Stomach (tissue), 4 donors: ENCODE measurements at regions not wholly inside any gene's neighbourhood (a gene's known extent, or its start where the extent isn't known, plus 50 kb on each side); places are given as distances from the start of the nearest gene placed in this dataset.

Experiments used
- EP300 ChIP-seq: sonication (generic); formaldehyde crosslinking; IDR thresholded peaks from one replicate; pipeline ENCODE4 v1.6.1; 2017; ENCODE audit warnings: antibody characterized with exemption
- POLR2AphosphoS5 ChIP-seq, 3 donors: sonication (generic); formaldehyde crosslinking; IDR thresholded peaks; one replicate each; pipeline ENCODE4 v1.6.1; 2016; ENCODE audit warnings: antibody characterized with exemption in 3 of 3
- TF ChIP-seq, protein P1 (sequence below), 7 experiments: fragments of 450-650 bp in 4 of 7; fragments of 200-600 bp in 3 of 7; sonication (generic) in 3 of 7; IDR thresholded peaks; one replicate each; pipeline ENCODE4 v1.5.1; 2016 to 2019; ENCODE audit warnings: antibody characterized with exemption in 7 of 7, control low read depth in 2 of 7, mild to moderate bottlenecking in 1 of 7

DNA sequence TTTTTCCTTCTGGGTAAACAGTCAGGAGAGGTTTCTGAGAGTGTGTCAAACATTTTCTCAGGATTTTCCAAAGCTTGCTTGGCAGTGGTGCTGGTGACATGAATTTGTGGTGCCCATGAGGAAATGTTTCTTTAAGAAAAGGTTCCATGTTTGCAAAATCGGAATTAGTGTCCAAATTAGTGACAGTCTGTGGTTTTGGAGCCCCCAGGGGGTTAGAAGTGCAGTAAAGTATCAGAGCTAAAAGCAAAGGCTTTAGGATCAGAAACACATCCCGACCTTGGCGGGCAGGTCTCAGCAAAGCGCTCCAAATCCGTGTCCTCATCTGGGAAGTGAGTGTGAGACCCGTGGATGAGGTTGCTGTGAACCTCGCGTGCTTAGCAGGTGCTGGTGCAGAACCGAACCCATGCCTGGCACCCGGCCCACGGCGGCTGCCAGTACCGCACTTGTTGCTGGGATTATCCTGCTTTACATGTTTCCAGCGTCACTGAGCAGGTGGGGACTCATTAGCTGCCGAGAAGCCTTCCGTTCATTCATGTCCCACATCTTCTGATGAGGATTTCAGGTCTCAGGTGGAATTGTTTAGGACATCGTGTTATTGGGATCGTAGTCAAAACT, 70.8 kb upstream of the COL5A1 start:
- TF ChIP-seq, protein P1, sequence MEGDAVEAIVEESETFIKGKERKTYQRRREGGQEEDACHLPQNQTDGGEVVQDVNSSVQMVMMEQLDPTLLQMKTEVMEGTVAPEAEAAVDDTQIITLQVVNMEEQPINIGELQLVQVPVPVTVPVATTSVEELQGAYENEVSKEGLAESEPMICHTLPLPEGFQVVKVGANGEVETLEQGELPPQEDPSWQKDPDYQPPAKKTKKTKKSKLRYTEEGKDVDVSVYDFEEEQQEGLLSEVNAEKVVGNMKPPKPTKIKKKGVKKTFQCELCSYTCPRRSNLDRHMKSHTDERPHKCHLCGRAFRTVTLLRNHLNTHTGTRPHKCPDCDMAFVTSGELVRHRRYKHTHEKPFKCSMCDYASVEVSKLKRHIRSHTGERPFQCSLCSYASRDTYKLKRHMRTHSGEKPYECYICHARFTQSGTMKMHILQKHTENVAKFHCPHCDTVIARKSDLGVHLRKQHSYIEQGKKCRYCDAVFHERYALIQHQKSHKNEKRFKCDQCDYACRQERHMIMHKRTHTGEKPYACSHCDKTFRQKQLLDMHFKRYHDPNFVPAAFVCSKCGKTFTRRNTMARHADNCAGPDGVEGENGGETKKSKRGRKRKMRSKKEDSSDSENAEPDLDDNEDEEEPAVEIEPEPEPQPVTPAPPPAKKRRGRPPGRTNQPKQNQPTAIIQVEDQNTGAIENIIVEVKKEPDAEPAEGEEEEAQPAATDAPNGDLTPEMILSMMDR (IDR thresholded peaks at IDR 0.05): no peak
- TF ChIP-seq POLR2AphosphoS5 (IDR thresholded peaks at IDR 0.05): no peak
- TF ChIP-seq EP300: no peak
